ENCODE measurements at regions not wholly inside any gene's neighbourhood (a gene's known extent, or its start where the extent isn't known, plus 50 kb on each side); places are given as distances from the start of the nearest gene placed in this dataset.

DNA sequence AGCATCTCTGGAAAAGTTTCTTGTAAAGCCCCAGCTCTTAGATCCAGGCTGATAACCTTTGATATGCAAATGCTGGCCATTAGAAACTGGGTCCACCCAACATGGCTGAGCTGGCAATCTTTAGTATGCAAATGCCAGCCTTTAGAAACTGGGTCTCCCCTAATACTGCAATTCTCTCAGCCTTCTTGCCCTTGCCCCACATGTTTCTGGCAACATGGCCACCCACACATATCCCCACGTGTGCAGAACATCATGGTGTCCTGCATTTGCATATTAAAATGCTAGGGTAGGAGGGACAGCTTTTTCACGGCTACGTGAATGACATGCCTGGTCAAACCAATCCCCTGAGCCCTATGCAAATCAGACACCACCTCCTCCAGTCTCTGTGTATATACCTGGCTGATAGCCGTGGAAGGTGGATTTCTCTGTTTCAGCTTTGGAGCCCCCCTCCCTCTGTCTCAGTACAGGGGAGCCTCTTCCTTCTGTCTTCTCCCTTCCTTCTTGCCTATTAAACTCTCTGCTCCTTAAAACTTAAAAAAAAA lies 344.0 kb upstream of the NWD2 start:
- H3K36me3 Mint-ChIP-seq: no peaks in the 10 kb centered on the region
- no peak overlapping the region for H3K4me3 Mint-ChIP-seq
- H3K27ac Mint-ChIP-seq: no peak overlapping the region
- POLR2A ChIA-PET: no interaction called here
- peaks cover 0 to 16% (median 1%) of the 10 kb centered on the region in 9 donors for H3K9me3 Mint-ChIP-seq
- DNase-seq (no peak), ATAC-seq (no peak)
- peaks cover 0 to 3% (median 0%) of the 10 kb centered on the region in 5 donors for H3K27me3 Mint-ChIP-seq
- H3K4me1 Mint-ChIP-seq: no peaks in the 10 kb centered on the region

- peaks cover 0 to 11% (median 2%) of the 10 kb centered on the region in 9 donors for H3K9me3 Mint-ChIP-seq
- DNase-seq (no peak), ATAC-seq (no peak)
- POLR2A ChIA-PET: no interaction called here
- no peak overlapping the region for H3K4me3 Mint-ChIP-seq
- no peaks in the 10 kb centered on the region for H3K4me1 Mint-ChIP-seq
- peaks cover 0 to 3% (median 0%) of the 10 kb centered on the region in 5 donors for H3K27me3 Mint-ChIP-seq
- H3K36me3 Mint-ChIP-seq: no peaks in the 10 kb centered on the region
- H3K27ac Mint-ChIP-seq: no peak overlapping the region
These were observed 339.7 kb upstream of the NWD2 start for GRCh38 chr4:36904823-36905222.

- Mint-ChIP-seq H3K4me3 (no peak overlapping the region), H3K9me3 (peaks cover 0 to 4% (median 0%) of the 10 kb centered on the region in 9 donors), H3K27me3 (peaks cover 0 to 11% (median 0%) of the 10 kb centered on the region in 5 donors), H3K27ac (no peak overlapping the region), H3K4me1 (no peaks in the 10 kb centered on the region), H3K36me3 (no peaks in the 10 kb centered on the region)
- ATAC-seq (no peak), DNase-seq (no peak)
- POLR2A ChIA-PET: no interaction called here
These were observed 330.4 kb upstream of the NWD2 start for GRCh38 chr4:36914106-36914505.

GRCh38 chr4:36915717-36916116 lies 328.8 kb upstream of the NWD2 start:
- POLR2A ChIA-PET: no interaction called here
- Mint-ChIP-seq H3K27me3 (peaks cover 0 to 11% (median 0%) of the 10 kb centered on the region in 5 donors), H3K4me3 (no peak overlapping the region), H3K27ac (no peak overlapping the region), H3K4me1 (no peaks in the 10 kb centered on the region), H3K36me3 (no peaks in the 10 kb centered on the region), H3K9me3 (peaks cover 0 to 4% (median 0%) of the 10 kb centered on the region in 9 donors)
- DNase-seq: no peak
- ATAC-seq: no peak

GRCh38 chr4:36917413-36917812 lies 327.1 kb upstream of the NWD2 start:
- DNase-seq (no peak), ATAC-seq (no peak)
- Mint-ChIP-seq H3K4me1 (no peaks in the 10 kb centered on the region), H3K9me3 (peaks cover 0 to 4% (median 0%) of the 10 kb centered on the region in 9 donors), H3K36me3 (no peaks in the 10 kb centered on the region), H3K27ac (peak overlapping the region in 1 of 10 donors; percentile 57), H3K27me3 (peaks cover 0 to 11% (median 0%) of the 10 kb centered on the region in 5 donors), H3K4me3 (no peak overlapping the region)
- POLR2A ChIA-PET: no interaction called here

GRCh38 chr4:36919721-36920120 lies 324.8 kb upstream of the NWD2 start:
- H3K27ac Mint-ChIP-seq: no peak overlapping the region
- H3K36me3 Mint-ChIP-seq: no peaks in the 10 kb centered on the region
- DNase-seq (no peak), ATAC-seq (no peak)
- H3K9me3 Mint-ChIP-seq: peaks cover 0 to 4% (median 0%) of the 10 kb centered on the region in 9 donors
- peaks cover 0 to 11% (median 0%) of the 10 kb centered on the region in 5 donors for H3K27me3 Mint-ChIP-seq
- H3K4me1 Mint-ChIP-seq: no peaks in the 10 kb centered on the region
- POLR2A ChIA-PET: no interaction called here
- no peak overlapping the region for H3K4me3 Mint-ChIP-seq

DNA sequence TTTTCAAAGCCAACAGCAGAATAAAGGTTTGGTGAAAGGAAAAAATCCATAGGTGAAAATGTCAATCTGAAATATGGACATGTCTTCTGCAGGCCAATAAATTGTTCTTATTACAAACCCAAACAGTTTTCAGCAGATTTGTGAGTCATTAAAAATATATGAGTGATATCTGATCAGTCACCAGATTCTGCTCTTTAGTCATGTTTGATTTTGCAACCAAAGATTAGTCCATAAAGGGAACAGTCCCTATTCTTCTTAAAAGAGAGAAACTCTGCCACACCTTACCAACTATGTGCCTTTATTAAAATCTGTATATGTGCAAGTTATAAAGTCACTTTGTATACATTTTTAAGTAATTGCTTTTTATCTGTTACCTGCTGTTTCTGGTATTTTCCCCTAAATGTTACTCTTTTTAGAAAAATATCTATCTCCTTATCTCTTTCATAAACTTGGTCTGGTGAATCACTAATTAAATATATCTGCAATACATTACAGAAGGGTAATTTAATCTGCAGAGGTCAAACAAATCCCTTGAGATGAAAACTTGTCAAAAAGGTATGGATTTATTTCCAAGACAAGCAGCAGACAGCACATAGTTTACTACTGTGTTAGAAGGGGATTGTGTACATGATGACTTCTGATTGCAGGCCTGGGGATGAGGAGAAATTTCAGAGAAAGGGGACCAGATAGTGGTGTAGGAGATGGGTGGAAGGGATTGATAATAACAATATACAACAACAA lies 322.9 kb upstream of the NWD2 start:
- Mint-ChIP-seq H3K9me3 (peaks cover 0 to 2% (median 0%) of the 10 kb centered on the region in 9 donors), H3K27me3 (peaks cover 0 to 6% (median 0%) of the 10 kb centered on the region in 5 donors), H3K4me3 (no peak overlapping the region), H3K4me1 (no peaks in the 10 kb centered on the region), H3K27ac (no peak overlapping the region), H3K36me3 (no peaks in the 10 kb centered on the region)
- no peak for DNase-seq
- POLR2A ChIA-PET: no interaction called here
- ATAC-seq: no peak

GRCh38 chr4:36930562-36931111 lies 313.9 kb upstream of the NWD2 start:
- POLR2A ChIA-PET: no interaction called here
- peaks cover 0 to 11% (median 0%) of the 10 kb centered on the region in 9 donors for H3K9me3 Mint-ChIP-seq
- ATAC-seq (no peak), DNase-seq (no peak)
- no peaks in the 10 kb centered on the region for H3K4me1 Mint-ChIP-seq
- H3K27me3 Mint-ChIP-seq: peaks cover 0 to 2% (median 0%) of the 10 kb centered on the region in 5 donors
- H3K27ac Mint-ChIP-seq: no peak overlapping the region
- H3K36me3 Mint-ChIP-seq: no peaks in the 10 kb centered on the region
- no peak overlapping the region for H3K4me3 Mint-ChIP-seq

DNA sequence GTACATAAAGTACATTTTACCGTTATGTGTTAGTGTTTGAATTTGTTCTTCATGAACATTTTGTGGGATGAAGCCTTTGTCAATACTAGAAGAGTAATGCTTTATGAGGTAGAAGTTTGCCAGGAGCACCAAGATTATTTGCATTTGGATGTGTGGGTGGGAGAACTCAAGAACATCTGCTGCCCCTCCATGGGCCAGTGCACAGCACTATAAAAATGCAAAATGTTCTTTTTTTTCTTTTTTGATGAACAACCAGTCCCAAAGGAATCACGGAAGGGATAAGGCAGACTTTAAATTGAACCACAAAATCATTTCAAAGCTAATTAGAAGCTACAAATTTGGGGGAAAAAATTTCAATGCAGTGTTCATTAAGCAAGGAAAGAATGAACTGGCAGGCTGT lies 300.3 kb upstream of the NWD2 start:
- POLR2A ChIA-PET: no interaction called here
- no peak for ATAC-seq
- Mint-ChIP-seq H3K4me1 (no peaks in the 10 kb centered on the region), H3K4me3 (no peak overlapping the region), H3K27me3 (no peaks in the 10 kb centered on the region), H3K36me3 (no peaks in the 10 kb centered on the region), H3K9me3 (peaks cover 0 to 5% (median 1%) of the 10 kb centered on the region in 9 donors), H3K27ac (no peak overlapping the region)
- no peak for DNase-seq

DNA sequence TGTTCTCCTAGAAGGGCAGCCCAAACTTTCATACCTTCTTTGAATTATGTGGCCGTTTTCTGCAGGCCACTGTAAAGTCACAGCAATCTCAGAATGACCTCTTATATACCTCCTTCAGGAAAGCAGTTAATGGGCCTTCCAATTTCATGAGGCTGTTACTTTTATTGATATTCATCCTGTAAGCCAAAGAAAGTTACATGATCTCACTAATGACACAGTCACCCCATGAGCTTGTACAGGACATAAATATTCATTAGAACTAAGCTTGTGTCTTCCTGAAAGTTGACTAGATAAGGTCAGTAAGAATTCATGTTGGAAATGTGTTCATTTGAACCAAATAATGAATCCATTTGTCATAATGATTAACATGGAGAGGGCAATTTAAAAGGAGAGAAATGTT lies 283.1 kb upstream of the NWD2 start:
- POLR2A ChIA-PET: no interaction called here
- H3K36me3 Mint-ChIP-seq: no peaks in the 10 kb centered on the region
- DNase-seq: no peak
- ATAC-seq: no peak
- H3K27ac Mint-ChIP-seq: no peak overlapping the region
- H3K4me3 Mint-ChIP-seq: no peak overlapping the region
- H3K4me1 Mint-ChIP-seq: no peaks in the 10 kb centered on the region
- peaks cover 0 to 10% (median 0%) of the 10 kb centered on the region in 9 donors for H3K9me3 Mint-ChIP-seq
- peaks cover 0 to 5% (median 0%) of the 10 kb centered on the region in 5 donors for H3K27me3 Mint-ChIP-seq

GRCh38 chr4:36966756-36967460 lies 277.6 kb upstream of the NWD2 start:
- Mint-ChIP-seq H3K4me3 (no peak overlapping the region), H3K9me3 (peaks cover 0 to 6% (median 2%) of the 10 kb centered on the region in 9 donors), H3K27me3 (peaks cover 0 to 8% (median 4%) of the 10 kb centered on the region in 5 donors), H3K36me3 (no peaks in the 10 kb centered on the region), H3K4me1 (no peaks in the 10 kb centered on the region), H3K27ac (no peak overlapping the region)
- POLR2A ChIA-PET: no interaction called here
- no peak for ATAC-seq
- DNase-seq: no peak

DNA sequence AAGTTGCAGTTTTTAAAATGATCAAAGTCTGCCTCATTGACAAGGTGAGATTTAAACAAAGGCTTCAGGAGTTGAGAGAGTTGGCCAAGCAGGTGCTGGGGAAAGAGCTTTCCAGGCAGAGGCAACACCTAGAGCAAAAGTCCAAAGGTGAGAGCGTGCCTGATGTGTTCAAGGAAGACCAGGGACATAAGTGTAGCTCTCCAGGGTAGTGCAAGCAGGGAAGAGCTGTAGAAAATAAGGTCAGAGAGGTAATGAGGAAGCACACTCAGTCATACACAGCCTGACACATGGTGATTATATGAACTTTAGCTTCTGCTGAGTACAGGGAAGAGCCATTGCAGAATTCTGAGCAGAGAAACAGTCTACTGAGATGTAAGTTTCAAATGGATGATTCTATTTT lies 265.0 kb upstream of the NWD2 start:
- no peak overlapping the region for H3K27ac Mint-ChIP-seq
- H3K9me3 Mint-ChIP-seq: peaks cover 0 to 11% (median 0%) of the 10 kb centered on the region in 9 donors
- H3K27me3 Mint-ChIP-seq: peaks cover 0 to 7% (median 0%) of the 10 kb centered on the region in 5 donors
- POLR2A ChIA-PET: no interaction called here
- DNase-seq (no peak), ATAC-seq (no peak)
- no peaks in the 10 kb centered on the region for H3K4me1 Mint-ChIP-seq
- H3K36me3 Mint-ChIP-seq: no peaks in the 10 kb centered on the region
- no peak overlapping the region for H3K4me3 Mint-ChIP-seq

All from naive thymus-derived CD8-positive, alpha-beta T cell (primary cell).